Esophagus squamous epithelium (tissue), 4 donors: ENCODE measurements at regions not wholly inside any gene's neighbourhood (a gene's known extent, or its start where the extent isn't known, plus 50 kb on each side); places are given as distances from the start of the nearest gene placed in this dataset.

Experiments used
- CTCF ChIP-seq, 6 experiments: fragments of 450-650 bp in 4 of 6; fragments of 200-600 bp in 2 of 6; sonication (generic) in 2 of 6; IDR thresholded peaks; one replicate each; pipeline ENCODE4 v1.5.1; 2016 to 2019; ENCODE audit warnings: antibody characterized with exemption in 6 of 6, mild to moderate bottlenecking in 4 of 6, moderate library complexity in 4 of 6
- POLR2A ChIP-seq, 4 donors: fragments of 450-650 bp; IDR thresholded peaks; one replicate each; pipeline ENCODE4 v1.6.1; 2017; ENCODE audit warnings: antibody characterized with exemption in 4 of 4, mild to moderate bottlenecking in 4 of 4, moderate library complexity in 3 of 4

GRCh38 chr22:25366408-25366807 is 147.0 kb downstream of the CRYBB2 start:
- no peak for TF ChIP-seq CTCF (IDR thresholded peaks at IDR 0.05)
- TF ChIP-seq POLR2A (IDR thresholded peaks at IDR 0.05): no peak
